Tibial nerve (tissue), 4 donors: ENCODE measurements at regions not wholly inside any gene's neighbourhood (a gene's known extent, or its start where the extent isn't known, plus 50 kb on each side); places are given as distances from the start of the nearest gene placed in this dataset.

Experiments used
- DNase-seq, 2 donors: peaks; one replicate each; pipeline ENCODE4 v3.0.0-alpha.2; 2019; ENCODE audit warnings: low spot score in 2 of 2
- H3K27ac ChIP-seq, 4 donors: fragments of 200-600 bp; sonication (generic) in 3 of 4; one replicate each; pipeline ENCODE4 v1.5.1; 2017 to 2019; ENCODE audit warnings: mild to moderate bottlenecking in 1 of 4
- H3K27me3 ChIP-seq, 2 donors: fragments of 200-600 bp; sonication (generic) in 1 of 2; one replicate each; pipeline versions ENCODE4 v1.5.1 to v1.6.0; 2017 to 2019
- H3K36me3 ChIP-seq, 3 donors: fragments of 200-600 bp; sonication (generic); one replicate each; pipeline ENCODE4 v1.5.1; 2018 to 2019
- H3K4me1 ChIP-seq, 4 donors: fragments of 200-600 bp; sonication (generic) in 3 of 4; one replicate each; pipeline ENCODE4 v1.5.1; 2017 to 2019
- H3K4me3 ChIP-seq, 4 donors: fragments of 200-600 bp; sonication (generic) in 3 of 4; one replicate each; pipeline ENCODE4 v1.5.1; 2017 to 2019; ENCODE audit warnings: mild to moderate bottlenecking in 1 of 4, moderate library complexity in 1 of 4
- H3K9me3 ChIP-seq, 4 donors: fragments of 200-600 bp; sonication (generic) in 3 of 4; one replicate each; pipeline ENCODE4 v1.5.1; 2017 to 2019
- CTCF ChIP-seq, 5 experiments: fragments of 200-600 bp in 3 of 5; fragments of 450-650 bp in 2 of 5; sonication (generic) in 3 of 5; IDR thresholded peaks; one replicate each; pipeline ENCODE4 v1.5.1; 2016 to 2019; ENCODE audit warnings: antibody characterized with exemption in 5 of 5, mild to moderate bottlenecking in 3 of 5, moderate library complexity in 2 of 5
- EP300 ChIP-seq, 2 donors: sonication (generic); formaldehyde crosslinking; IDR thresholded peaks; one replicate each; pipeline ENCODE4 v1.6.1; 2017; ENCODE audit warnings: antibody characterized with exemption in 2 of 2, mild to moderate bottlenecking in 1 of 2
- POLR2A ChIP-seq, 2 donors: fragments of 450-650 bp; IDR thresholded peaks; one replicate each; pipeline ENCODE4 v1.6.1; 2017; ENCODE audit warnings: antibody characterized with exemption in 2 of 2, mild to moderate bottlenecking in 2 of 2, moderate library complexity in 2 of 2
- WGBS, 2 donors: methylation state at CpG; one replicate each; pipeline ENCODE4 v1.1.5; 2018; 5-methylcytosine and 5-hydroxymethylcytosine counted together

GRCh38 chr6:169384291-169384690, 130.6 kb upstream of the THBS2 start:
- Histone ChIP-seq H3K36me3 (no peaks in the 10 kb centered on the region), H3K27me3 (no peaks in the 10 kb centered on the region), H3K27ac (no peak overlapping the region), H3K4me1 (peaks cover 0 to 6% (median 0%) of the 10 kb centered on the region in 4 donors), H3K9me3 (no peaks in the 10 kb centered on the region), H3K4me3 (no peak overlapping the region)
- WGBS, 2 donors, result 82 to 83% methylated on average over 7 of the region's 7 CpGs
- TF ChIP-seq EP300 (IDR thresholded peaks at IDR 0.05), result no peak
- TF ChIP-seq CTCF (IDR thresholded peaks at IDR 0.05), result no peak
- TF ChIP-seq POLR2A (IDR thresholded peaks at IDR 0.05), result no peak
- DNase-seq, result no peak

- DNase-seq, result no peak
- no peaks in the 10 kb centered on the region for H3K9me3 ChIP-seq
- no peaks in the 10 kb centered on the region for H3K27me3 ChIP-seq
- 44 to 52% methylated on average over 6 of the region's 6 CpGs for WGBS, 2 donors
- peaks cover 0 to 6% (median 0%) of the 10 kb centered on the region in 4 donors for H3K4me1 ChIP-seq
- H3K4me3 ChIP-seq, result no peak overlapping the region
- TF ChIP-seq POLR2A (IDR thresholded peaks at IDR 0.05) (no peak), CTCF (IDR thresholded peaks at IDR 0.05) (no peak)
- no peaks in the 10 kb centered on the region for H3K36me3 ChIP-seq
- H3K27ac ChIP-seq, result no peak overlapping the region
These were observed 129.6 kb upstream of the THBS2 start for GRCh38 chr6:169383265-169383664.

GRCh38 chr6:169382735-169383134, 129.1 kb upstream of the THBS2 start:
- DNase-seq, result no peak

GRCh38 chr6:169381988-169382387, 128.3 kb upstream of the THBS2 start:
- no peak overlapping the region for H3K27ac ChIP-seq
- TF ChIP-seq POLR2A (IDR thresholded peaks at IDR 0.05) (no peak), EP300 (IDR thresholded peaks at IDR 0.05) (no peak), CTCF (IDR thresholded peaks at IDR 0.05) (no peak)
- no peaks in the 10 kb centered on the region for H3K9me3 ChIP-seq
- H3K4me1 ChIP-seq, result peaks cover 0 to 5% (median 0%) of the 10 kb centered on the region in 4 donors
- 75 to 77% methylated on average over 6 of the region's 6 CpGs for WGBS, 2 donors
- H3K4me3 ChIP-seq, result no peak overlapping the region
- no peak for DNase-seq
- H3K27me3 ChIP-seq, result no peaks in the 10 kb centered on the region
- no peaks in the 10 kb centered on the region for H3K36me3 ChIP-seq

More at GRCh38 chr6:169382735-169383134, 129.1 kb upstream of the THBS2 start:
- H3K27me3 ChIP-seq, result no peaks in the 10 kb centered on the region
- H3K36me3 ChIP-seq, result no peaks in the 10 kb centered on the region
- H3K4me3 ChIP-seq, result no peak overlapping the region
- TF ChIP-seq EP300 (IDR thresholded peaks at IDR 0.05) (no peak), POLR2A (IDR thresholded peaks at IDR 0.05) (no peak), CTCF (IDR thresholded peaks at IDR 0.05) (no peak)
- peaks cover 0 to 6% (median 0%) of the 10 kb centered on the region in 4 donors for H3K4me1 ChIP-seq
- WGBS, 2 donors, result 80 to 87% methylated on average over 1 of the region's 1 CpG
- H3K9me3 ChIP-seq, result no peaks in the 10 kb centered on the region
- no peak overlapping the region for H3K27ac ChIP-seq

GRCh38 chr6:169380493-169380892, 126.8 kb upstream of the THBS2 start:
- 70 to 73% methylated on average over 8 of the region's 8 CpGs for WGBS, 2 donors
- no peaks in the 10 kb centered on the region for H3K4me1 ChIP-seq

More at GRCh38 chr6:169380493-169380892, 126.8 kb upstream of the THBS2 start:
- no peak overlapping the region for H3K4me3 ChIP-seq
- DNase-seq, result no peak
- H3K36me3 ChIP-seq, result no peaks in the 10 kb centered on the region
- peaks cover 0 to under 1% (median 0%) of the 10 kb centered on the region in 4 donors for H3K9me3 ChIP-seq
- no peaks in the 10 kb centered on the region for H3K27me3 ChIP-seq
- no peak overlapping the region for H3K27ac ChIP-seq
- TF ChIP-seq EP300 (IDR thresholded peaks at IDR 0.05) (no peak), POLR2A (IDR thresholded peaks at IDR 0.05) (no peak), CTCF (IDR thresholded peaks at IDR 0.05) (no peak)
